A673 (cell line): ENCODE measurements at regions not wholly inside any gene's neighbourhood (a gene's known extent, or its start where the extent isn't known, plus 50 kb on each side); places are given as distances from the start of the nearest gene placed in this dataset.

Experiments used
- BruUV-seq: library from RNA; stranded (reverse); fragments of 400-500 nt; replicated peaks from 2 replicates; lab custom pipeline; 2021; lab: Mats Ljungman, UMichigan
- CTCF ChIA-PET: fragments of 300-600 bp; sonication (Branson Sonifier 250); formaldehyde crosslinking; loops from one replicate; lab custom pipeline; 2022; ENCODE audit warnings: antibody characterized with exemption; lab: Charles Lee
- POLR2A ChIA-PET: fragments of 300-600 bp; sonication (Branson Sonifier 250); formaldehyde crosslinking; loops from one replicate; lab custom pipeline; 2022; ENCODE audit warnings: antibody characterized with exemption; ENCODE audit not compliant: low non-redundant PET; lab: Charles Lee
- DNase-seq: peaks from one replicate; pipeline ENCODE4 v3.0.0-alpha.2; 2015; ENCODE audit warnings: low spot score
- H3K27ac ChIP-seq: fragments of 200-600 bp; sonication (generic); 2 replicates; pipeline ENCODE4 v1.5.1; 2016; ENCODE audit warnings: mixed run types, low read depth, mild to moderate bottlenecking, mixed read lengths, antibody characterized with exemption, low read length; ENCODE audit not compliant: poor library complexity, severe bottlenecking
- H3K27me3 ChIP-seq: fragments of 200-600 bp; sonication (generic); replicated peaks from 2 replicates; pipeline ENCODE4 v1.6.1; 2017; ENCODE audit warnings: mixed run types, low read depth, mild to moderate bottlenecking, mixed read lengths, antibody characterized with exemption, low read length; ENCODE audit not compliant: insufficient read depth, poor library complexity
- H3K36me3 ChIP-seq: fragments of 200-600 bp; sonication (generic); 2 replicates; pipeline ENCODE4 v1.6.1; 2016; ENCODE audit warnings: mixed run types, mild to moderate bottlenecking, mixed read lengths, antibody characterized with exemption, low read length; ENCODE audit not compliant: insufficient read depth, poor library complexity, severe bottlenecking
- H3K4me1 ChIP-seq: fragments of 200-600 bp; sonication (generic); 2 replicates; pipeline ENCODE4 v1.6.1; 2017; ENCODE audit warnings: mixed run types, mild to moderate bottlenecking, mixed read lengths, antibody characterized with exemption, low read length; ENCODE audit not compliant: insufficient read depth, poor library complexity, severe bottlenecking
- H3K4me3 ChIP-seq: fragments of 200-600 bp; sonication (generic); 2 replicates; pipeline ENCODE4 v1.5.1; 2016; ENCODE audit warnings: low read depth, mixed run types, mild to moderate bottlenecking, mixed read lengths, low read length; ENCODE audit not compliant: poor library complexity, severe bottlenecking
- H3K9me3 ChIP-seq: fragments of 200-600 bp; sonication (generic); 2 replicates; pipeline ENCODE4 v1.6.1; 2016; ENCODE audit warnings: mixed run types, low read depth, mild to moderate bottlenecking, mixed read lengths, antibody characterized with exemption, low read length; ENCODE audit not compliant: poor library complexity, severe bottlenecking
- CTCF ChIP-seq: fragments of 300-800, 200-600 bp; sonication (generic); conservative IDR thresholded peaks from 2 replicates; pipeline ENCODE4 v1.5.1; 2017; ENCODE audit warnings: low read depth, mild to moderate bottlenecking, antibody characterized with exemption, low read length, moderate library complexity, mixed read lengths
- EZH2 ChIP-seq: fragments of 200-600 bp; sonication (generic); IDR thresholded peaks from 2 replicates; pipeline ENCODE4 v1.6.1; 2017; ENCODE audit warnings: borderline replicate concordance, low read depth, mild to moderate bottlenecking, mixed read lengths, antibody characterized with exemption, low read length; ENCODE audit not compliant: poor library complexity, severe bottlenecking
- intact Hi-C: fragments of 100-400 bp; cut with micrococcal nuclease; formaldehyde crosslinking; loops from one replicate; pipeline ENCODE4 v1.10.0; 2022; ENCODE audit not compliant: unreplicated experiment

- ChIA-PET CTCF (no interaction called here), POLR2A (no interaction called here)
- no TSS peak for BruUV-seq
- Histone ChIP-seq H3K4me3 (no peak overlapping the region), H3K27me3 (no peaks in the 10 kb centered on the region), H3K4me1 (no peaks in the 10 kb centered on the region), H3K27ac (no peak overlapping the region), H3K9me3 (no peaks in the 10 kb centered on the region), H3K36me3 (no peaks in the 10 kb centered on the region)
- intact Hi-C loops = no loop called here
- TF ChIP-seq EZH2 (no peak), CTCF (no peak)
- DNase-seq = no peak
These were observed 336.7 kb upstream of the CNTNAP5 start for GRCh38 chr2:123688231-123688940.

- Histone ChIP-seq H3K36me3 (no peaks in the 10 kb centered on the region), H3K9me3 (no peaks in the 10 kb centered on the region), H3K27me3 (no peaks in the 10 kb centered on the region), H3K27ac (no peak overlapping the region), H3K4me1 (no peaks in the 10 kb centered on the region), H3K4me3 (no peak overlapping the region)
- no peak for DNase-seq
- ChIA-PET POLR2A (no interaction called here), CTCF (no interaction called here)
- no TSS peak for BruUV-seq
- intact Hi-C loops = no loop called here
- TF ChIP-seq CTCF = no peak
- TF ChIP-seq EZH2 = no peak
These were observed 333.0 kb upstream of the CNTNAP5 start for GRCh38 chr2:123692121-123692520.

- BruUV-seq = no TSS peak
- Histone ChIP-seq H3K4me3 (no peak overlapping the region), H3K4me1 (no peaks in the 10 kb centered on the region), H3K9me3 (no peaks in the 10 kb centered on the region), H3K27me3 (no peaks in the 10 kb centered on the region), H3K27ac (no peak overlapping the region), H3K36me3 (no peaks in the 10 kb centered on the region)
- no peak for TF ChIP-seq CTCF
- TF ChIP-seq EZH2 = no peak
- CTCF ChIA-PET = no interaction called here
- DNase-seq = no peak
- POLR2A ChIA-PET = no interaction called here
- intact Hi-C loops = no loop called here
These were observed 331.3 kb upstream of the CNTNAP5 start for GRCh38 chr2:123693836-123694235.
